ENCODE measurements at regions not wholly inside any gene's neighbourhood (a gene's known extent, or its start where the extent isn't known, plus 50 kb on each side); places are given as distances from the start of the nearest gene placed in this dataset.

DNA sequence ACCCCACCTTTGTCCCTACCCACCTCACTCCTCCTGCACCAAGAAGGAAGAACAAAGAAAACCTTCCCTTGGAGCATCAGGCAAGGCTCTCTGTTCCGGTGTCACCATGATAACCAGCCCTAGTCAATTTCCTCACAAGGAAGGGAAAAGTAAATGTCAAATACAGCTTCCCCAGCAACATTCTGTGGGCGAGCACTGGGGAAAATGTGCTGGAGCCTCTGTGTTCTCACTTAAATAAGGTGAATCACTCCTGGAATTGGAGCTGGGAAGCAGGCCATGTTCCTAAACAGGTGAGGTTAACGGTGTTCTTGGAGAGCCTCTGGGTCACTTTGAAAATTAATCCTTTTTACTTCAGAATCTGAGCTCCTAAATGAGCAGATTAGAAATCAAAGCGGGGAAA lies 427.9 kb upstream of the ERCC4 start (continued):
- TF ChIP-seq, protein P1, sequence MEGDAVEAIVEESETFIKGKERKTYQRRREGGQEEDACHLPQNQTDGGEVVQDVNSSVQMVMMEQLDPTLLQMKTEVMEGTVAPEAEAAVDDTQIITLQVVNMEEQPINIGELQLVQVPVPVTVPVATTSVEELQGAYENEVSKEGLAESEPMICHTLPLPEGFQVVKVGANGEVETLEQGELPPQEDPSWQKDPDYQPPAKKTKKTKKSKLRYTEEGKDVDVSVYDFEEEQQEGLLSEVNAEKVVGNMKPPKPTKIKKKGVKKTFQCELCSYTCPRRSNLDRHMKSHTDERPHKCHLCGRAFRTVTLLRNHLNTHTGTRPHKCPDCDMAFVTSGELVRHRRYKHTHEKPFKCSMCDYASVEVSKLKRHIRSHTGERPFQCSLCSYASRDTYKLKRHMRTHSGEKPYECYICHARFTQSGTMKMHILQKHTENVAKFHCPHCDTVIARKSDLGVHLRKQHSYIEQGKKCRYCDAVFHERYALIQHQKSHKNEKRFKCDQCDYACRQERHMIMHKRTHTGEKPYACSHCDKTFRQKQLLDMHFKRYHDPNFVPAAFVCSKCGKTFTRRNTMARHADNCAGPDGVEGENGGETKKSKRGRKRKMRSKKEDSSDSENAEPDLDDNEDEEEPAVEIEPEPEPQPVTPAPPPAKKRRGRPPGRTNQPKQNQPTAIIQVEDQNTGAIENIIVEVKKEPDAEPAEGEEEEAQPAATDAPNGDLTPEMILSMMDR (IDR thresholded peaks at IDR 0.05 in 2 of 3, conservative IDR thresholded peaks at IDR 0.05 in 1 of 3; ENCODE audit: borderline replicate concordance in 1 of 3, insufficient read depth in 1 of 3, low read depth in 2 of 3, low read length in 2 of 3), result no peak
- no peak for TF ChIP-seq RAD21 (IDR thresholded peaks at IDR 0.05; ENCODE audit: low read depth)

- no TSS peak for BruUV-seq (replicated peaks)
- Histone ChIP-seq H3K4me2 (ENCODE audit: low read length) (no peak overlapping the region), H4K20me1 (ENCODE audit: insufficient read depth) (no peaks in the 10 kb centered on the region), H2AFZ (ENCODE audit: low read depth, low read length, poor library complexity, severe bottlenecking) (no peak overlapping the region), H3K4me1 (ENCODE audit: control insufficient read depth in 1 of 2, insufficient read depth in 2 of 2, low read length in 2 of 2) (no peaks in the 10 kb centered on the region), H3K27ac (ENCODE audit: low read depth, low read length) (no peak overlapping the region), H3K4me3 (replicated peaks in 1 of 2; ENCODE audit: low read depth in 1 of 2, low read length in 2 of 2) (no peak overlapping the region), H3K9me3 (ENCODE audit: control insufficient read depth in 1 of 2, insufficient read depth in 1 of 2, low read depth in 1 of 2, low read length in 2 of 2) (no peaks in the 10 kb centered on the region; a peak in 1 of 4 replicates), H3K36me3 (ENCODE audit: control insufficient read depth in 1 of 2, insufficient read depth in 2 of 2, low read length in 2 of 2) (no peaks in the 10 kb centered on the region), H3K79me2 (ENCODE audit: insufficient read depth, low read length) (no peaks in the 10 kb centered on the region), H3K27me3 (ENCODE audit: insufficient read depth, low read length) (no peaks in the 10 kb centered on the region), H3K9ac (ENCODE audit: low read length) (no peak overlapping the region), H3K9me2 (ENCODE audit: insufficient read depth) (no peaks in the 10 kb centered on the region)
- POLR2A ChIA-PET, result no interaction called here
- CTCF ChIA-PET, result no interaction called here
- no peak for ATAC-seq
- no peak for DNase-seq (ENCODE audit: low read depth, low spot score)
- RAD21 ChIA-PET (ENCODE audit: low non-redundant PET in 1 of 2, low total read pairs in 2 of 2, uncharacterized antibody in 2 of 2, unreplicated experiment in 2 of 2), result no interaction called here
- intact Hi-C loops (cut with micrococcal nuclease), result no loop called here
- TF ChIP-seq JUND (IDR thresholded peaks at IDR 0.05), result no peak
- no peak for TF ChIP-seq ZNF274 (IDR thresholded peaks at IDR 0.05; ENCODE audit: low read depth, low read length)
- no peak for TF ChIP-seq ATF3 (IDR thresholded peaks at IDR 0.05)
- no peak for TF ChIP-seq EGR1 (IDR thresholded peaks at IDR 0.05; ENCODE audit: low read depth)
- no peak for TF ChIP-seq ZBTB33 (IDR thresholded peaks at IDR 0.05; ENCODE audit: extremely low read depth, insufficient replicate concordance, low read length)
- TF ChIP-seq POLR2AphosphoS5 (IDR thresholded peaks at IDR 0.05; ENCODE audit: low read depth, low read length), result no peak
- TF ChIP-seq FOSL1 (IDR thresholded peaks at IDR 0.05; ENCODE audit: low read depth), result no peak
- TF ChIP-seq POLR2A (IDR thresholded peaks at IDR 0.05; ENCODE audit: borderline replicate concordance, extremely low read depth, insufficient read depth, insufficient read length), result no peak
- no peak for TF ChIP-seq SRF (IDR thresholded peaks at IDR 0.05; ENCODE audit: low read depth)
- no peak for TF ChIP-seq SP1 (IDR thresholded peaks at IDR 0.05; ENCODE audit: low read depth)
- no peak for TF ChIP-seq CBX3 (IDR thresholded peaks at IDR 0.05; ENCODE audit: low read depth)
These were observed 415.9 kb upstream of the ERCC4 start for GRCh38 chr16:13503960-13504635.
